A673 (cell line): ENCODE measurements at regions not wholly inside any gene's neighbourhood (a gene's known extent, or its start where the extent isn't known, plus 50 kb on each side); places are given as distances from the start of the nearest gene placed in this dataset.

ENCODE experiments used
- BruUV-seq: library from RNA; stranded (reverse); fragments of 400-500 nt; replicated peaks from 2 replicates; lab custom pipeline; 2021; lab: Mats Ljungman, UMichigan
- CTCF ChIA-PET: fragments of 300-600 bp; sonication (Branson Sonifier 250); formaldehyde crosslinking; loops from one replicate; lab custom pipeline; 2022; ENCODE audit warnings: antibody characterized with exemption; lab: Charles Lee
- POLR2A ChIA-PET: fragments of 300-600 bp; sonication (Branson Sonifier 250); formaldehyde crosslinking; loops from one replicate; lab custom pipeline; 2022; ENCODE audit warnings: antibody characterized with exemption; ENCODE audit not compliant: low non-redundant PET; lab: Charles Lee
- DNase-seq: peaks from one replicate; pipeline ENCODE4 v3.0.0-alpha.2; 2015; ENCODE audit warnings: low spot score
- H3K27ac ChIP-seq: fragments of 200-600 bp; sonication (generic); 2 replicates; pipeline ENCODE4 v1.5.1; 2016; ENCODE audit warnings: mixed run types, low read depth, mild to moderate bottlenecking, mixed read lengths, antibody characterized with exemption, low read length; ENCODE audit not compliant: poor library complexity, severe bottlenecking
- H3K27me3 ChIP-seq: fragments of 200-600 bp; sonication (generic); replicated peaks from 2 replicates; pipeline ENCODE4 v1.6.1; 2017; ENCODE audit warnings: mixed run types, low read depth, mild to moderate bottlenecking, mixed read lengths, antibody characterized with exemption, low read length; ENCODE audit not compliant: insufficient read depth, poor library complexity
- H3K36me3 ChIP-seq: fragments of 200-600 bp; sonication (generic); 2 replicates; pipeline ENCODE4 v1.6.1; 2016; ENCODE audit warnings: mixed run types, mild to moderate bottlenecking, mixed read lengths, antibody characterized with exemption, low read length; ENCODE audit not compliant: insufficient read depth, poor library complexity, severe bottlenecking
- H3K4me1 ChIP-seq: fragments of 200-600 bp; sonication (generic); 2 replicates; pipeline ENCODE4 v1.6.1; 2017; ENCODE audit warnings: mixed run types, mild to moderate bottlenecking, mixed read lengths, antibody characterized with exemption, low read length; ENCODE audit not compliant: insufficient read depth, poor library complexity, severe bottlenecking
- H3K4me3 ChIP-seq: fragments of 200-600 bp; sonication (generic); 2 replicates; pipeline ENCODE4 v1.5.1; 2016; ENCODE audit warnings: low read depth, mixed run types, mild to moderate bottlenecking, mixed read lengths, low read length; ENCODE audit not compliant: poor library complexity, severe bottlenecking
- H3K9me3 ChIP-seq: fragments of 200-600 bp; sonication (generic); 2 replicates; pipeline ENCODE4 v1.6.1; 2016; ENCODE audit warnings: mixed run types, low read depth, mild to moderate bottlenecking, mixed read lengths, antibody characterized with exemption, low read length; ENCODE audit not compliant: poor library complexity, severe bottlenecking
- EZH2 ChIP-seq: fragments of 200-600 bp; sonication (generic); IDR thresholded peaks from 2 replicates; pipeline ENCODE4 v1.6.1; 2017; ENCODE audit warnings: borderline replicate concordance, low read depth, mild to moderate bottlenecking, mixed read lengths, antibody characterized with exemption, low read length; ENCODE audit not compliant: poor library complexity, severe bottlenecking
- intact Hi-C: fragments of 100-400 bp; cut with micrococcal nuclease; formaldehyde crosslinking; loops from one replicate; pipeline ENCODE4 v1.10.0; 2022; ENCODE audit not compliant: unreplicated experiment
- TF ChIP-seq, protein P1 (sequence below): fragments of 300-800, 200-600 bp; sonication (generic); conservative IDR thresholded peaks from 2 replicates; pipeline ENCODE4 v1.5.1; 2017; ENCODE audit warnings: low read depth, mild to moderate bottlenecking, antibody characterized with exemption, low read length, moderate library complexity, mixed read lengths

DNA sequence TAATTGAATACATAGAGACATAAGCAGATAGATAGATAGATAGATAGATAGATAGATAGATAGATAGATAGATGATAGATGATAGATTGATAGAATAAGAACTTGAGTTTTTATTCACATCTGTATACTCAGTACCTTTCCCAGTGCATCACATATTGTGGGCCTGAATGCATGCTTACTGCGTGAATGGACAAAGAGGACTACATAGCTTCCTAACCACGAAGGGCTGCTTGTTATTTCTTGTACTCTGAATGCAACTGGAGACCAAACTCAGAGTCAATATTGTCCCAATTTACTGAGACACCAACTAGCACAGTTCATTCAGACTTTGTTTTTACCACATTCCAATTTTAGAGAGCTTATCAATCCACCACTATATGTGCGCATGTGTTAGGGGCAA, 422.9 kb upstream of the GRM7 start:
- Histone ChIP-seq H3K9me3 (no peaks in the 10 kb centered on the region), H3K4me3 (no peak overlapping the region), H3K4me1 (no peaks in the 10 kb centered on the region), H3K27me3 (no peaks in the 10 kb centered on the region), H3K36me3 (no peaks in the 10 kb centered on the region), H3K27ac (no peak overlapping the region)
- BruUV-seq, result no TSS peak
- CTCF ChIA-PET, result no interaction called here
- POLR2A ChIA-PET, result no interaction called here
- DNase-seq, result no peak
- TF ChIP-seq, protein P1, sequence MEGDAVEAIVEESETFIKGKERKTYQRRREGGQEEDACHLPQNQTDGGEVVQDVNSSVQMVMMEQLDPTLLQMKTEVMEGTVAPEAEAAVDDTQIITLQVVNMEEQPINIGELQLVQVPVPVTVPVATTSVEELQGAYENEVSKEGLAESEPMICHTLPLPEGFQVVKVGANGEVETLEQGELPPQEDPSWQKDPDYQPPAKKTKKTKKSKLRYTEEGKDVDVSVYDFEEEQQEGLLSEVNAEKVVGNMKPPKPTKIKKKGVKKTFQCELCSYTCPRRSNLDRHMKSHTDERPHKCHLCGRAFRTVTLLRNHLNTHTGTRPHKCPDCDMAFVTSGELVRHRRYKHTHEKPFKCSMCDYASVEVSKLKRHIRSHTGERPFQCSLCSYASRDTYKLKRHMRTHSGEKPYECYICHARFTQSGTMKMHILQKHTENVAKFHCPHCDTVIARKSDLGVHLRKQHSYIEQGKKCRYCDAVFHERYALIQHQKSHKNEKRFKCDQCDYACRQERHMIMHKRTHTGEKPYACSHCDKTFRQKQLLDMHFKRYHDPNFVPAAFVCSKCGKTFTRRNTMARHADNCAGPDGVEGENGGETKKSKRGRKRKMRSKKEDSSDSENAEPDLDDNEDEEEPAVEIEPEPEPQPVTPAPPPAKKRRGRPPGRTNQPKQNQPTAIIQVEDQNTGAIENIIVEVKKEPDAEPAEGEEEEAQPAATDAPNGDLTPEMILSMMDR, result no peak
- no peak for TF ChIP-seq EZH2
- intact Hi-C loops, result no loop called here

DNA sequence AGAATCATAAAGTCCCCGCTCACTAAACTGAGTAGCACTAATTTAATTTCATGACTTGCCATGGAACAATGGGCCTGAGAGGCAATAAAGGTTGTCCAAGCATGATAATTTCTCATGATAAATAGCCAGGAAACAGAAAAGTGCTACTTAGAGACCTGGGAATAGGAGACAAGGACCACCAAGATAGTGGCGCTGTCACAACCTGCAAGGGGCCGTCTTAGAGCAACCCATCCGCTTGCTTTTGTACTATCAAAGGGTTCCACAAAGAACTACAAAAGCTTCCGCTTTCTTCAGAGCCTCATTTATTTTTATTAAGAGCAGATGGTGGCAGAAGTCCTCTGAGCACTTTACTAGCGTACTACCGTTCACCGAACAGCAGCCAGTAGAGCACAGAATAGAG, 421.7 kb upstream of the GRM7 start:
- no peaks in the 10 kb centered on the region for H3K27me3 ChIP-seq
- H3K36me3 ChIP-seq, result no peaks in the 10 kb centered on the region
- no peak overlapping the region for H3K4me3 ChIP-seq
- H3K27ac ChIP-seq, result no peak overlapping the region
- BruUV-seq, result no TSS peak
- POLR2A ChIA-PET, result no interaction called here
- CTCF ChIA-PET, result no interaction called here
- intact Hi-C loops, result no loop called here
- no peak for DNase-seq
- H3K4me1 ChIP-seq, result no peaks in the 10 kb centered on the region
- TF ChIP-seq, protein P1, result no peak
- no peak for TF ChIP-seq EZH2
- H3K9me3 ChIP-seq, result no peaks in the 10 kb centered on the region

DNA sequence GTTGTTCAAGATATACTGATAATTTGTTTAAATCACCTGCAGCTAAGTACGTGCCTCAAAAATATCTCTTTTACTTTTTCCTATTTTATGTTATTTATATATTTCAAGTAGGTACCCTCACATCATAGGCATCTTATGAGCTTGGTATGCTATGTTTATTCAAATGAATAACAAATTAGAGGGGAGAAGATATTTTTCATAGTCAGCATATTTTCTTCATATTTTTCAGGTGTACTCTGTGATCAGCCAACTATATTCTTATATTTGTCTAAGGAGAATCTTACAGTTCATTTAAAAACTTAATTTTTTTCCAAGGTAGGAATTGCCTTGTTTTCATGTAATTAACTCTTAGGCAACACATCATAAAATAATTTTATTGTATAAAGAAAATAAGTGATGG, 421.1 kb upstream of the GRM7 start:
- ChIA-PET POLR2A (no interaction called here), CTCF (no interaction called here)
- no peaks in the 10 kb centered on the region for H3K27me3 ChIP-seq
- no peaks in the 10 kb centered on the region for H3K9me3 ChIP-seq
- no peaks in the 10 kb centered on the region for H3K4me1 ChIP-seq
- BruUV-seq, result no TSS peak
- intact Hi-C loops, result no loop called here
- TF ChIP-seq EZH2, result no peak
- TF ChIP-seq, protein P1, result no peak
- H3K4me3 ChIP-seq, result no peak overlapping the region
- no peak overlapping the region for H3K27ac ChIP-seq
- no peak for DNase-seq
- H3K36me3 ChIP-seq, result no peaks in the 10 kb centered on the region
